SK-N-SH treated with all-trans-retinoic acid at 6 μM for 48 hours (cell line): ENCODE measurements at regions not wholly inside any gene's neighbourhood (a gene's known extent, or its start where the extent isn't known, plus 50 kb on each side); places are given as distances from the start of the nearest gene placed in this dataset.

Experiments
- BACH2 ChIP-seq: fragments of 250-450 bp; sonication (Bioruptor Pico); IDR thresholded peaks from 2 replicates; pipeline ENCODE4 v1.9.0; 2021; ENCODE audit warnings: mild to moderate bottlenecking, borderline replicate concordance
- PPARA ChIP-seq: fragments of 250-450 bp; sonication (Bioruptor Pico); IDR thresholded peaks from 2 replicates; pipeline ENCODE4 v1.5.0; 2020; ENCODE audit warnings: mild to moderate bottlenecking, borderline replicate concordance
- TCF4 ChIP-seq: fragments of 250-450 bp; sonication (Bioruptor Pico); IDR thresholded peaks from 2 replicates; pipeline ENCODE4 v1.8.0; 2021; ENCODE audit warnings: mild to moderate bottlenecking, moderate library complexity, borderline replicate concordance
- ZFP30 ChIP-seq: fragments of 450-650 bp; formaldehyde crosslinking; IDR thresholded peaks from 2 replicates; pipeline ENCODE4 v1.5.0; 2022; ENCODE audit warnings: mild to moderate bottlenecking, moderate library complexity
- ZNF565 ChIP-seq: fragments of 450-650 bp; formaldehyde crosslinking; conservative IDR thresholded peaks from 2 replicates; pipeline ENCODE4 v1.5.0; 2020; ENCODE audit warnings: low read depth, mild to moderate bottlenecking, moderate library complexity
- ZNF70 ChIP-seq: fragments of 450-650 bp; formaldehyde crosslinking; IDR thresholded peaks from 2 replicates; pipeline ENCODE4 v1.5.0; 2020; ENCODE audit warnings: mild to moderate bottlenecking, moderate library complexity
- TF ChIP-seq, protein P1 (sequence below): fragments of 250-450 bp; sonication (Bioruptor Pico); IDR thresholded peaks from 2 replicates; pipeline ENCODE4 v1.8.0; 2020; ENCODE audit warnings: mild to moderate bottlenecking, moderate library complexity, borderline replicate concordance
- TF ChIP-seq, protein P2 (sequence below): fragments of 250-450 bp; sonication (Bioruptor Pico); IDR thresholded peaks from 2 replicates; pipeline ENCODE4 v1.5.1; 2020; ENCODE audit warnings: low read depth, mild to moderate bottlenecking, moderate library complexity

- TF ChIP-seq PPARA (CRISPR knock-in tag) (no peak), TCF4 (no peak), ZFP30 (CRISPR knock-in tag) (no peak), BACH2 (CRISPR knock-in tag) (no peak), ZNF565 (CRISPR knock-in tag) (no peak), ZNF70 (no peak)
- TF ChIP-seq, protein P1, sequence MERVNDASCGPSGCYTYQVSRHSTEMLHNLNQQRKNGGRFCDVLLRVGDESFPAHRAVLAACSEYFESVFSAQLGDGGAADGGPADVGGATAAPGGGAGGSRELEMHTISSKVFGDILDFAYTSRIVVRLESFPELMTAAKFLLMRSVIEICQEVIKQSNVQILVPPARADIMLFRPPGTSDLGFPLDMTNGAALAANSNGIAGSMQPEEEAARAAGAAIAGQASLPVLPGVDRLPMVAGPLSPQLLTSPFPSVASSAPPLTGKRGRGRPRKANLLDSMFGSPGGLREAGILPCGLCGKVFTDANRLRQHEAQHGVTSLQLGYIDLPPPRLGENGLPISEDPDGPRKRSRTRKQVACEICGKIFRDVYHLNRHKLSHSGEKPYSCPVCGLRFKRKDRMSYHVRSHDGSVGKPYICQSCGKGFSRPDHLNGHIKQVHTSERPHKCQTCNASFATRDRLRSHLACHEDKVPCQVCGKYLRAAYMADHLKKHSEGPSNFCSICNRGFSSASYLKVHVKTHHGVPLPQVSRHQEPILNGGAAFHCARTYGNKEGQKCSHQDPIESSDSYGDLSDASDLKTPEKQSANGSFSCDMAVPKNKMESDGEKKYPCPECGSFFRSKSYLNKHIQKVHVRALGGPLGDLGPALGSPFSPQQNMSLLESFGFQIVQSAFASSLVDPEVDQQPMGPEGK (CRISPR knock-in tag) = no peak
- TF ChIP-seq, protein P2, sequence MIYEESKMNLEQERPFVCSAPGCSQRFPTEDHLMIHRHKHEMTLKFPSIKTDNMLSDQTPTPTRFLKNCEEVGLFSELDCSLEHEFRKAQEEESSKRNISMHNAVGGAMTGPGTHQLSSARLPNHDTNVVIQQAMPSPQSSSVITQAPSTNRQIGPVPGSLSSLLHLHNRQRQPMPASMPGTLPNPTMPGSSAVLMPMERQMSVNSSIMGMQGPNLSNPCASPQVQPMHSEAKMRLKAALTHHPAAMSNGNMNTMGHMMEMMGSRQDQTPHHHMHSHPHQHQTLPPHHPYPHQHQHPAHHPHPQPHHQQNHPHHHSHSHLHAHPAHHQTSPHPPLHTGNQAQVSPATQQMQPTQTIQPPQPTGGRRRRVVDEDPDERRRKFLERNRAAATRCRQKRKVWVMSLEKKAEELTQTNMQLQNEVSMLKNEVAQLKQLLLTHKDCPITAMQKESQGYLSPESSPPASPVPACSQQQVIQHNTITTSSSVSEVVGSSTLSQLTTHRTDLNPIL (CRISPR knock-in tag) = no peak
Measured at GRCh38 chr6:26280407-26280806, 84.6 kb upstream of the BTN3A2 start.
